HEK293 (cell line): ENCODE measurements at regions not wholly inside any gene's neighbourhood (a gene's known extent, or its start where the extent isn't known, plus 50 kb on each side); places are given as distances from the start of the nearest gene placed in this dataset.

Experiments used
- CTCF ChIA-PET: fragments of 350-600 bp; formaldehyde crosslinking; extraction: SDS; loops from one replicate; lab custom pipeline; 2021; ENCODE audit warnings: antibody characterized with exemption; lab: Yijun Ruan, JAX
- POLR2A ChIA-PET: fragments of 300-600 bp; formaldehyde crosslinking; extraction: SDS; loops from one replicate; lab custom pipeline; 2020; ENCODE audit warnings: antibody characterized with exemption, inconsistent platforms; lab: Yijun Ruan, JAX
- H3K27ac ChIP-seq: fragments of 200-500 bp; sonication (Bioruptor generic); 2 replicates; pipeline ENCODE4 v1.5.1; 2014; ENCODE audit warnings: low read depth, low read length, control low read depth, inconsistent platforms; ENCODE audit errors: extremely low read depth
- H3K36me3 ChIP-seq, 2 experiments: fragments of 200-500 bp in 1 of 2; sonication (Bioruptor generic) in 1 of 2; 1 replicate in 1 of 2; 2 replicates in 1 of 2; pipeline ENCODE4 v1.5.1; 2014 to 2017; ENCODE audit warnings: inconsistent platforms in 2 of 2, low read length in 2 of 2; ENCODE audit not compliant: control insufficient read depth in 2 of 2, insufficient read depth in 1 of 2
- H3K4me1 ChIP-seq: fragments of 200-500 bp; sonication (Bioruptor generic); 2 replicates; pipeline ENCODE4 v1.5.1; 2014; ENCODE audit warnings: mild to moderate bottlenecking, low read length, inconsistent platforms; ENCODE audit not compliant: control insufficient read depth, insufficient read depth
- H3K4me3 ChIP-seq: 2 replicates; pipeline ENCODE4 v1.5.1; 2011; ENCODE audit warnings: low read depth, mild to moderate bottlenecking, control low read depth, low read length, moderate library complexity
- H3K9me3 ChIP-seq: fragments of 200-500 bp; sonication (Bioruptor generic); 2 replicates; pipeline ENCODE4 v1.5.1; 2014; ENCODE audit warnings: low read depth, low read length, inconsistent platforms; ENCODE audit not compliant: control insufficient read depth, insufficient read depth
- KLF9 ChIP-seq: fragments of 450-650 bp; formaldehyde crosslinking; IDR thresholded peaks from 2 replicates; pipeline ENCODE4 v1.5.1; 2016; ENCODE audit warnings: missing biosample characterization, missing genetic modification characterization, low read depth
- OSR2 ChIP-seq: fragments of 450-650 bp; formaldehyde crosslinking; IDR thresholded peaks from 2 replicates; pipeline ENCODE4 v1.5.1; 2016; ENCODE audit warnings: missing biosample characterization, missing genetic modification characterization
- ZEB2 ChIP-seq: fragments of 450-650 bp; formaldehyde crosslinking; IDR thresholded peaks from 2 replicates; pipeline ENCODE4 v1.5.1; 2016; ENCODE audit warnings: missing biosample characterization, missing genetic modification characterization
- ZNF138 ChIP-seq: fragments of 450-650 bp; formaldehyde crosslinking; IDR thresholded peaks from 2 replicates; pipeline ENCODE4 v1.5.1; 2016; ENCODE audit warnings: missing biosample characterization, missing genetic modification characterization, borderline replicate concordance
- ZNF140 ChIP-seq: fragments of 450-650 bp; formaldehyde crosslinking; IDR thresholded peaks from 2 replicates; pipeline ENCODE4 v1.5.1; 2016; ENCODE audit warnings: missing biosample characterization, missing genetic modification characterization
- ZNF175 ChIP-seq: fragments of 450-650 bp; formaldehyde crosslinking; IDR thresholded peaks from 2 replicates; pipeline ENCODE4 v1.5.1; 2016; ENCODE audit warnings: missing biosample characterization, missing genetic modification characterization
- ZNF324 ChIP-seq: fragments of 450-650 bp; formaldehyde crosslinking; IDR thresholded peaks from 2 replicates; pipeline ENCODE4 v1.5.1; 2016; ENCODE audit warnings: missing biosample characterization, missing genetic modification characterization
- ZNF341 ChIP-seq: fragments of 450-650 bp; formaldehyde crosslinking; IDR thresholded peaks from 2 replicates; pipeline ENCODE4; 2016; ENCODE audit warnings: low read depth, missing biosample characterization, missing genetic modification characterization
- ZNF423 ChIP-seq: fragments of 450-650 bp; formaldehyde crosslinking; IDR thresholded peaks from 2 replicates; pipeline ENCODE4 v1.5.1; 2016; ENCODE audit warnings: missing biosample characterization, missing genetic modification characterization
- ZNF426 ChIP-seq: fragments of 450-650 bp; formaldehyde crosslinking; IDR thresholded peaks from 2 replicates; pipeline ENCODE4 v1.5.1; 2017; ENCODE audit warnings: missing biosample characterization, missing genetic modification characterization, mild to moderate bottlenecking, inconsistent platforms, moderate library complexity
- ZNF514 ChIP-seq: fragments of 450-650 bp; formaldehyde crosslinking; IDR thresholded peaks from 2 replicates; pipeline ENCODE4 v1.5.1; 2016; ENCODE audit warnings: missing biosample characterization, missing genetic modification characterization
- ZNF600 ChIP-seq: fragments of 450-650 bp; formaldehyde crosslinking; IDR thresholded peaks from 2 replicates; pipeline ENCODE4 v1.5.1; 2016; ENCODE audit warnings: missing biosample characterization, missing genetic modification characterization
- TF ChIP-seq, protein P1 (sequence below): fragments of 450-650 bp; IDR thresholded peaks from 2 replicates; pipeline ENCODE4 v1.5.1; 2018; ENCODE audit warnings: missing biosample characterization, missing genetic modification characterization
- TF ChIP-seq, protein P2 (sequence below): fragments of 450-650 bp; formaldehyde crosslinking; IDR thresholded peaks from 2 replicates; pipeline ENCODE4 v1.5.1; 2016; ENCODE audit warnings: missing biosample characterization, missing genetic modification characterization, low read depth
- TF ChIP-seq, protein P3 (sequence below): fragments of 450-650 bp; formaldehyde crosslinking; IDR thresholded peaks from 2 replicates; pipeline ENCODE4 v1.5.1; 2016; ENCODE audit warnings: missing biosample characterization, missing genetic modification characterization, low read depth
- TF ChIP-seq, protein P4 (sequence below): fragments of 450-650 bp; formaldehyde crosslinking; IDR thresholded peaks from 2 replicates; pipeline ENCODE4 v1.5.1; 2017; ENCODE audit warnings: missing biosample characterization, missing genetic modification characterization
- TF ChIP-seq, protein P5 (sequence below): fragments of 450-650 bp; formaldehyde crosslinking; IDR thresholded peaks from 2 replicates; pipeline ENCODE4 v1.5.1; 2016; ENCODE audit warnings: missing biosample characterization, missing genetic modification characterization
- TF ChIP-seq, protein P6 (sequence below): fragments of 450-650 bp; formaldehyde crosslinking; IDR thresholded peaks from 2 replicates; pipeline ENCODE4 v1.5.1; 2017; ENCODE audit warnings: missing biosample characterization, missing genetic modification characterization
- TF ChIP-seq, protein P7 (sequence below): fragments of 450-650 bp; IDR thresholded peaks from 2 replicates; pipeline ENCODE4 v1.5.1; 2018; ENCODE audit warnings: missing biosample characterization, mild to moderate bottlenecking, missing genetic modification characterization

DNA sequence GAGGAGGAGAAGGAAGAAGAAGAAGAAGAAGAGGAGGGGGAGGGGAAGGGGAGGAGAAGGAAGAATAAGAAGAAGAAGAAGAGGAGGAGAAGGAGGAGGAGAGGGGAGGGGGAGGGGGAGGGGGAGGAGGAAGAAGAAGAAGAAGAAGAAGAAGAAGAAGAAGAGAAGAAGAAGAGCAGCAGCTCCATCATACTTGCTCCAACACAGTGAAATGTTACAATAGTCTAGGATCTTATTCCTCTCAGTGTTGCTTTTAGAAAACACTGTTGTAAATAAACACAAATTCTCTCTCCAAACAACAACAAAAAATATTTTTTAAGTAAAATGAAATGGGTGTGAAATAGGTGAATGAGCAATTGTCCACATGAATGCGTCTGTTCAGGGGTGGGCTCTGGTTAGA is 126.6 kb upstream of the KCNJ16 start:
- POLR2A ChIA-PET = no interaction called here
- no peaks in the 10 kb centered on the region for H3K36me3 ChIP-seq
- H3K4me1 ChIP-seq = peaks cover 13% of the 10 kb centered on the region
- no peaks in the 10 kb centered on the region for H3K9me3 ChIP-seq
- no peak overlapping the region for H3K27ac ChIP-seq
- CTCF ChIA-PET = no interaction called here
- TF ChIP-seq, protein P1, sequence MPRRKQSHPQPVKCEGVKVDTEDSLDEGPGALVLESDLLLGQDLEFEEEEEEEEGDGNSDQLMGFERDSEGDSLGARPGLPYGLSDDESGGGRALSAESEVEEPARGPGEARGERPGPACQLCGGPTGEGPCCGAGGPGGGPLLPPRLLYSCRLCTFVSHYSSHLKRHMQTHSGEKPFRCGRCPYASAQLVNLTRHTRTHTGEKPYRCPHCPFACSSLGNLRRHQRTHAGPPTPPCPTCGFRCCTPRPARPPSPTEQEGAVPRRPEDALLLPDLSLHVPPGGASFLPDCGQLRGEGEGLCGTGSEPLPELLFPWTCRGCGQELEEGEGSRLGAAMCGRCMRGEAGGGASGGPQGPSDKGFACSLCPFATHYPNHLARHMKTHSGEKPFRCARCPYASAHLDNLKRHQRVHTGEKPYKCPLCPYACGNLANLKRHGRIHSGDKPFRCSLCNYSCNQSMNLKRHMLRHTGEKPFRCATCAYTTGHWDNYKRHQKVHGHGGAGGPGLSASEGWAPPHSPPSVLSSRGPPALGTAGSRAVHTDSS (tag by site-specific recombination) = peak; percentile 63
- TF ChIP-seq ZNF423 (tag by site-specific recombination) = no peak
- TF ChIP-seq, protein P2, sequence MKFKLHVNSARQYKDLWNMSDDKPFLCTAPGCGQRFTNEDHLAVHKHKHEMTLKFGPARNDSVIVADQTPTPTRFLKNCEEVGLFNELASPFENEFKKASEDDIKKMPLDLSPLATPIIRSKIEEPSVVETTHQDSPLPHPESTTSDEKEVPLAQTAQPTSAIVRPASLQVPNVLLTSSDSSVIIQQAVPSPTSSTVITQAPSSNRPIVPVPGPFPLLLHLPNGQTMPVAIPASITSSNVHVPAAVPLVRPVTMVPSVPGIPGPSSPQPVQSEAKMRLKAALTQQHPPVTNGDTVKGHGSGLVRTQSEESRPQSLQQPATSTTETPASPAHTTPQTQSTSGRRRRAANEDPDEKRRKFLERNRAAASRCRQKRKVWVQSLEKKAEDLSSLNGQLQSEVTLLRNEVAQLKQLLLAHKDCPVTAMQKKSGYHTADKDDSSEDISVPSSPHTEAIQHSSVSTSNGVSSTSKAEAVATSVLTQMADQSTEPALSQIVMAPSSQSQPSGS (tag by site-specific recombination) = no peak
- TF ChIP-seq, protein P3, sequence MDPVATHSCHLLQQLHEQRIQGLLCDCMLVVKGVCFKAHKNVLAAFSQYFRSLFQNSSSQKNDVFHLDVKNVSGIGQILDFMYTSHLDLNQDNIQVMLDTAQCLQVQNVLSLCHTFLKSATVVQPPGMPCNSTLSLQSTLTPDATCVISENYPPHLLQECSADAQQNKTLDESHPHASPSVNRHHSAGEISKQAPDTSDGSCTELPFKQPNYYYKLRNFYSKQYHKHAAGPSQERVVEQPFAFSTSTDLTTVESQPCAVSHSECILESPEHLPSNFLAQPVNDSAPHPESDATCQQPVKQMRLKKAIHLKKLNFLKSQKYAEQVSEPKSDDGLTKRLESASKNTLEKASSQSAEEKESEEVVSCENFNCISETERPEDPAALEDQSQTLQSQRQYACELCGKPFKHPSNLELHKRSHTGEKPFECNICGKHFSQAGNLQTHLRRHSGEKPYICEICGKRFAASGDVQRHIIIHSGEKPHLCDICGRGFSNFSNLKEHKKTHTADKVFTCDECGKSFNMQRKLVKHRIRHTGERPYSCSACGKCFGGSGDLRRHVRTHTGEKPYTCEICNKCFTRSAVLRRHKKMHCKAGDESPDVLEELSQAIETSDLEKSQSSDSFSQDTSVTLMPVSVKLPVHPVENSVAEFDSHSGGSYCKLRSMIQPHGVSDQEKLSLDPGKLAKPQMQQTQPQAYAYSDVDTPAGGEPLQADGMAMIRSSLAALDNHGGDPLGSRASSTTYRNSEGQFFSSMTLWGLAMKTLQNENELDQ (tag by site-specific recombination) = no peak
- no peak overlapping the region for H3K4me3 ChIP-seq

DNA sequence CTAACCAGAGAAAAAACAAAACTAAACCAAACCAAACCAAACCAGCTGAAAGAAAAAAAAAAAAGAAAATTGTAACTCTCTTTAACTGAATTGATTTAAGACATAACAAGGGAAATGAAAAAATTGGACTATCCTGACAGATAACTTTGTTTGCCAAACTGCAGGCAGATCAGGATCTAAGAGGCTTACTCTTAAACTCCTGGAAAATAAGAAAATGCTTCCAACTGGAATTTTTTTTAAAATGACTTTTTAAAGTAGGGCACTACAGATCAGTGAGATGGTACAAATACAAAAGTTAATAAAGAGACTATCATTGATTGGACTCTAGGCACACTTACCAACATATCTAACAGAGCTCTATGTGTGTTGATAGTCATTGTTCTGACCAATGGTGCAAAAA is 125.5 kb upstream of the KCNJ16 start:
- no peak overlapping the region for H3K27ac ChIP-seq
- peaks cover 13% of the 10 kb centered on the region for H3K4me1 ChIP-seq
- TF ChIP-seq ZNF514 (tag by site-specific recombination) = no peak
- TF ChIP-seq ZNF175 = no peak
- no peak for TF ChIP-seq ZNF138
- no peak for TF ChIP-seq ZNF426 (tag by site-specific recombination)
- no peak for TF ChIP-seq ZNF341 (tag by site-specific recombination)
- TF ChIP-seq ZEB2 (tag by site-specific recombination) = no peak
- no peak for TF ChIP-seq ZNF324 (tag by site-specific recombination)
- TF ChIP-seq ZNF140 (tag by site-specific recombination) = no peak
- TF ChIP-seq, protein P4, sequence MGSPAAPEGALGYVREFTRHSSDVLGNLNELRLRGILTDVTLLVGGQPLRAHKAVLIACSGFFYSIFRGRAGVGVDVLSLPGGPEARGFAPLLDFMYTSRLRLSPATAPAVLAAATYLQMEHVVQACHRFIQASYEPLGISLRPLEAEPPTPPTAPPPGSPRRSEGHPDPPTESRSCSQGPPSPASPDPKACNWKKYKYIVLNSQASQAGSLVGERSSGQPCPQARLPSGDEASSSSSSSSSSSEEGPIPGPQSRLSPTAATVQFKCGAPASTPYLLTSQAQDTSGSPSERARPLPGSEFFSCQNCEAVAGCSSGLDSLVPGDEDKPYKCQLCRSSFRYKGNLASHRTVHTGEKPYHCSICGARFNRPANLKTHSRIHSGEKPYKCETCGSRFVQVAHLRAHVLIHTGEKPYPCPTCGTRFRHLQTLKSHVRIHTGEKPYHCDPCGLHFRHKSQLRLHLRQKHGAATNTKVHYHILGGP = no peak
- ChIA-PET POLR2A (no interaction called here), CTCF (no interaction called here)
- no peak overlapping the region for H3K4me3 ChIP-seq
- no peaks in the 10 kb centered on the region for H3K9me3 ChIP-seq
- H3K36me3 ChIP-seq = no peaks in the 10 kb centered on the region

DNA sequence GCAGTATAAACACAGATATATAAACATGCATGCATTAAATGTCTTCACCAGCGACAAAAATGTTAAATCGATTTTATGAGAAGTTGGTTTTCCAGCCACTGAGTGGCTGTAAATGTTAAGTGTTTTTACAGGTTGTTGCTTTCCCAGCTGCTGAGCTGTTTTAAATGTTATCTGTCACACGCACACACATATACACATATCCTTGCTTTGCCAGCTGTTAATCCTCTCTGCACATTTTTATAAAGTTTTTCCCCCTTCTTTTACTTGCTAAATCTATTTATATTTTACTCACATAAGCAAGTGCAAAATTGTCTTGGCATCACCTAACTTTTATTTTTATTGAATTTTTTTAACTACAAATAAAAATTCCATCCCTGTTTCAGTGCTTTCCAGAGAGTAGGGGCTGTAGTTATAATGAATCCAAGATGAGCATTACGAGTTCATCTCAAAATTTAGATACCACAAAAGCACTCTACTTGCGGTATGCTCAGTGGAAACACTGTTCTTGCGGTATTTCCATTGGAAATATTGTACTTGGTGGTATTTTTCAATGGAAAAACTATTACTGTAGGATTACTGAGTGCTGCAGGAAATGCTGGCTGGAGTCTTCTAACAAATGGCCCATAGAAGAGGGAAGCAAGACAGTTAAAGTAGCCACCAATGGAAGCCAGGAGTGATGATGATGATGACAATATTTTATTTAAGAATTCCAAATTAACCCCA is 124.9 kb upstream of the KCNJ16 start:
- H3K9me3 ChIP-seq = no peaks in the 10 kb centered on the region
- peaks cover 13% of the 10 kb centered on the region for H3K4me1 ChIP-seq
- H3K4me3 ChIP-seq = no peak overlapping the region
- ChIA-PET CTCF (interaction anchor here (0.7 kb wide), 1 partner anchor 935 kb away, joined by 4 read pairs; no protein-coding TSS in a partner anchor), POLR2A (no interaction called here)
- H3K36me3 ChIP-seq = no peaks in the 10 kb centered on the region
- no peak overlapping the region for H3K27ac ChIP-seq
- TF ChIP-seq, protein P5, sequence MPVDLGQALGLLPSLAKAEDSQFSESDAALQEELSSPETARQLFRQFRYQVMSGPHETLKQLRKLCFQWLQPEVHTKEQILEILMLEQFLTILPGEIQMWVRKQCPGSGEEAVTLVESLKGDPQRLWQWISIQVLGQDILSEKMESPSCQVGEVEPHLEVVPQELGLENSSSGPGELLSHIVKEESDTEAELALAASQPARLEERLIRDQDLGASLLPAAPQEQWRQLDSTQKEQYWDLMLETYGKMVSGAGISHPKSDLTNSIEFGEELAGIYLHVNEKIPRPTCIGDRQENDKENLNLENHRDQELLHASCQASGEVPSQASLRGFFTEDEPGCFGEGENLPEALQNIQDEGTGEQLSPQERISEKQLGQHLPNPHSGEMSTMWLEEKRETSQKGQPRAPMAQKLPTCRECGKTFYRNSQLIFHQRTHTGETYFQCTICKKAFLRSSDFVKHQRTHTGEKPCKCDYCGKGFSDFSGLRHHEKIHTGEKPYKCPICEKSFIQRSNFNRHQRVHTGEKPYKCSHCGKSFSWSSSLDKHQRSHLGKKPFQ = peak; percentile 64
- TF ChIP-seq KLF9 (no peak), OSR2 (tag by site-specific recombination) (peak; percentile 82), ZNF600 (tag by site-specific recombination) (no peak)
- TF ChIP-seq, protein P6, sequence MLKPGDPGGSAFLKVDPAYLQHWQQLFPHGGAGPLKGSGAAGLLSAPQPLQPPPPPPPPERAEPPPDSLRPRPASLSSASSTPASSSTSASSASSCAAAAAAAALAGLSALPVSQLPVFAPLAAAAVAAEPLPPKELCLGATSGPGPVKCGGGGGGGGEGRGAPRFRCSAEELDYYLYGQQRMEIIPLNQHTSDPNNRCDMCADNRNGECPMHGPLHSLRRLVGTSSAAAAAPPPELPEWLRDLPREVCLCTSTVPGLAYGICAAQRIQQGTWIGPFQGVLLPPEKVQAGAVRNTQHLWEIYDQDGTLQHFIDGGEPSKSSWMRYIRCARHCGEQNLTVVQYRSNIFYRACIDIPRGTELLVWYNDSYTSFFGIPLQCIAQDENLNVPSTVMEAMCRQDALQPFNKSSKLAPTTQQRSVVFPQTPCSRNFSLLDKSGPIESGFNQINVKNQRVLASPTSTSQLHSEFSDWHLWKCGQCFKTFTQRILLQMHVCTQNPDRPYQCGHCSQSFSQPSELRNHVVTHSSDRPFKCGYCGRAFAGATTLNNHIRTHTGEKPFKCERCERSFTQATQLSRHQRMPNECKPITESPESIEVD (tag by site-specific recombination) = peak; percentile 99
- TF ChIP-seq, protein P7, sequence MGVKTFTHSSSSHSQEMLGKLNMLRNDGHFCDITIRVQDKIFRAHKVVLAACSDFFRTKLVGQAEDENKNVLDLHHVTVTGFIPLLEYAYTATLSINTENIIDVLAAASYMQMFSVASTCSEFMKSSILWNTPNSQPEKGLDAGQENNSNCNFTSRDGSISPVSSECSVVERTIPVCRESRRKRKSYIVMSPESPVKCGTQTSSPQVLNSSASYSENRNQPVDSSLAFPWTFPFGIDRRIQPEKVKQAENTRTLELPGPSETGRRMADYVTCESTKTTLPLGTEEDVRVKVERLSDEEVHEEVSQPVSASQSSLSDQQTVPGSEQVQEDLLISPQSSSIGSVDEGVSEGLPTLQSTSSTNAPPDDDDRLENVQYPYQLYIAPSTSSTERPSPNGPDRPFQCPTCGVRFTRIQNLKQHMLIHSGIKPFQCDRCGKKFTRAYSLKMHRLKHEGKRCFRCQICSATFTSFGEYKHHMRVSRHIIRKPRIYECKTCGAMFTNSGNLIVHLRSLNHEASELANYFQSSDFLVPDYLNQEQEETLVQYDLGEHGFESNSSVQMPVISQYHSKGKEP (tag by site-specific recombination) = peak; percentile 91
